Keratinocyte (primary cell): ENCODE measurements at regions not wholly inside any gene's neighbourhood (a gene's known extent, or its start where the extent isn't known, plus 50 kb on each side); places are given as distances from the start of the nearest gene placed in this dataset.

ENCODE experiments used
- DNase-seq: peaks from one replicate; pipeline ENCODE4 v3.0.0-alpha.2; 2011; ENCODE audit warnings: low read depth, missing footprints, low spot score
- FAIRE-seq: peaks from 2 replicates; lab custom pipeline; 2011; peaks lifted over from hg19 to GRCh38; lab: Jason Lieb, UNC
- H2AFZ ChIP-seq: 2 replicates; pipeline ENCODE4 v1.6.0; 2012; ENCODE audit warnings: low read length, control low read depth, inconsistent platforms; ENCODE audit not compliant: control insufficient read depth
- H3K27ac ChIP-seq: 2 replicates; pipeline ENCODE4 v1.5.1; 2011; ENCODE audit warnings: low read length; ENCODE audit not compliant: control insufficient read depth, insufficient read depth
- H3K27me3 ChIP-seq: 3 replicates; pipeline ENCODE4 v1.6.0; 2011; ENCODE audit warnings: low read length; ENCODE audit not compliant: control insufficient read depth, insufficient read depth; ENCODE audit errors: extremely low read depth
- H3K36me3 ChIP-seq, 2 experiments: 2 replicates in 1 of 2; 3 replicates in 1 of 2; pipeline ENCODE4 v1.5.1; 2011; ENCODE audit warnings: low read length in 2 of 2, mild to moderate bottlenecking in 1 of 2; ENCODE audit not compliant: control insufficient read depth in 2 of 2, insufficient read depth in 2 of 2; ENCODE audit errors: extremely low read depth in 1 of 2
- H3K4me1 ChIP-seq: 3 replicates; pipeline ENCODE4 v1.5.1; 2011; ENCODE audit warnings: low read length; ENCODE audit not compliant: control insufficient read depth, insufficient read depth; ENCODE audit errors: extremely low read depth
- H3K4me2 ChIP-seq: 3 replicates; pipeline ENCODE4 v1.6.0; 2011; ENCODE audit warnings: low read depth, low read length; ENCODE audit not compliant: control insufficient read depth, insufficient read depth; ENCODE audit errors: extremely low read depth
- H3K4me3 ChIP-seq, 3 experiments: fragments of 200-600 bp in 1 of 3; sonication (generic) in 1 of 3; 2 replicates in 2 of 3; 3 replicates in 1 of 3; pipeline ENCODE4 v1.5.1; 2011 to 2016; ENCODE audit warnings: low read length in 3 of 3, mild to moderate bottlenecking in 3 of 3, control low read depth in 2 of 3, inconsistent platforms in 1 of 3, low read depth in 1 of 3, mixed read lengths in 1 of 3, mixed run types in 1 of 3, moderate library complexity in 1 of 3; ENCODE audit not compliant: control insufficient read depth in 2 of 3, insufficient read depth in 2 of 3; ENCODE audit errors: extremely low read depth in 1 of 3
- H3K79me2 ChIP-seq: 2 replicates; pipeline ENCODE4 v1.6.0; 2012; ENCODE audit warnings: low read length; ENCODE audit not compliant: control insufficient read depth, insufficient read depth
- H3K9ac ChIP-seq: 3 replicates; pipeline ENCODE4 v1.6.0; 2011; ENCODE audit warnings: low read length; ENCODE audit not compliant: control insufficient read depth, insufficient read depth; ENCODE audit errors: extremely low read depth
- H3K9me1 ChIP-seq: 3 replicates; pipeline ENCODE4 v1.6.0; 2011; ENCODE audit warnings: low read length; ENCODE audit not compliant: control insufficient read depth, insufficient read depth; ENCODE audit errors: extremely low read depth
- H3K9me3 ChIP-seq: 2 replicates; pipeline ENCODE4 v1.5.1; 2012; ENCODE audit warnings: low read depth, low read length; ENCODE audit not compliant: control insufficient read depth
- H4K20me1 ChIP-seq: 3 replicates; pipeline ENCODE4 v1.6.0; 2011; ENCODE audit warnings: low read length; ENCODE audit not compliant: control insufficient read depth, insufficient read depth; ENCODE audit errors: extremely low read depth
- EZH2 ChIP-seq: IDR thresholded peaks from one replicate; pipeline ENCODE4 v1.6.1; 2012; ENCODE audit warnings: inconsistent platforms, mild to moderate bottlenecking, low read length, moderate library complexity
- dilution Hi-C: fragments of 300-500 bp; cut with MboI; formaldehyde crosslinking; loops from one replicate; pipeline ENCODE4 v1.7.0; 2020; ENCODE audit warnings: low sequenced_read_pairs; ENCODE audit not compliant: extremely low pct_ligation_motif_present
- TF ChIP-seq, protein P1 (sequence below), 3 experiments: IDR thresholded peaks in 1 of 3; conservative IDR thresholded peaks in 1 of 3; optimal IDR thresholded peaks in 1 of 3; 2 replicates in 2 of 3; 3 replicates in 1 of 3; pipeline versions ENCODE3 to v1.5.1; 2011; ENCODE audit warnings: low read length in 3 of 3, mild to moderate bottlenecking in 3 of 3, moderate library complexity in 2 of 3, control low read depth in 1 of 3, inconsistent platforms in 1 of 3; ENCODE audit not compliant: insufficient read depth in 2 of 3; ENCODE audit errors: extremely low read depth in 1 of 3

- dilution Hi-C loops, result no loop called here
- no peaks in the 10 kb centered on the region for H4K20me1 ChIP-seq
- no peak for FAIRE-seq
Observed at GRCh38 chr20:59404749-59405148, 104.3 kb downstream of the EDN3 start.

GRCh38 chr20:59405226-59406200 lies 105.1 kb downstream of the EDN3 start:
- Histone ChIP-seq H4K20me1 (no peaks in the 10 kb centered on the region), H3K4me1 (no peaks in the 10 kb centered on the region), H3K9ac (no peak overlapping the region), H2AFZ (no peak overlapping the region), H3K27me3 (peaks cover 36% of the 10 kb centered on the region), H3K27ac (no peak overlapping the region), H3K9me1 (no peaks in the 10 kb centered on the region), H3K4me3 (no peak overlapping the region), H3K36me3 (no peaks in the 10 kb centered on the region), H3K4me2 (no peak overlapping the region), H3K79me2 (no peaks in the 10 kb centered on the region), H3K9me3 (no peaks in the 10 kb centered on the region)
- no peak for DNase-seq
- dilution Hi-C loops, result no loop called here
- TF ChIP-seq, protein P1, sequence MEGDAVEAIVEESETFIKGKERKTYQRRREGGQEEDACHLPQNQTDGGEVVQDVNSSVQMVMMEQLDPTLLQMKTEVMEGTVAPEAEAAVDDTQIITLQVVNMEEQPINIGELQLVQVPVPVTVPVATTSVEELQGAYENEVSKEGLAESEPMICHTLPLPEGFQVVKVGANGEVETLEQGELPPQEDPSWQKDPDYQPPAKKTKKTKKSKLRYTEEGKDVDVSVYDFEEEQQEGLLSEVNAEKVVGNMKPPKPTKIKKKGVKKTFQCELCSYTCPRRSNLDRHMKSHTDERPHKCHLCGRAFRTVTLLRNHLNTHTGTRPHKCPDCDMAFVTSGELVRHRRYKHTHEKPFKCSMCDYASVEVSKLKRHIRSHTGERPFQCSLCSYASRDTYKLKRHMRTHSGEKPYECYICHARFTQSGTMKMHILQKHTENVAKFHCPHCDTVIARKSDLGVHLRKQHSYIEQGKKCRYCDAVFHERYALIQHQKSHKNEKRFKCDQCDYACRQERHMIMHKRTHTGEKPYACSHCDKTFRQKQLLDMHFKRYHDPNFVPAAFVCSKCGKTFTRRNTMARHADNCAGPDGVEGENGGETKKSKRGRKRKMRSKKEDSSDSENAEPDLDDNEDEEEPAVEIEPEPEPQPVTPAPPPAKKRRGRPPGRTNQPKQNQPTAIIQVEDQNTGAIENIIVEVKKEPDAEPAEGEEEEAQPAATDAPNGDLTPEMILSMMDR (optimal IDR thresholded peaks at IDR 0.05 in 1 of 3, IDR thresholded peaks at IDR 0.05 in 1 of 3, conservative IDR thresholded peaks at IDR 0.05 in 1 of 3; ENCODE audit: extremely low read depth in 1 of 3, insufficient read depth in 2 of 3, low read length in 3 of 3), result no peak
- TF ChIP-seq EZH2, result no peak
- FAIRE-seq, result no peak

More at GRCh38 chr20:59404749-59405148, 104.3 kb downstream of the EDN3 start:
- no peak overlapping the region for H3K4me2 ChIP-seq
- no peaks in the 10 kb centered on the region for H3K9me3 ChIP-seq
- H3K27ac ChIP-seq, result no peak overlapping the region
- peaks cover 36% of the 10 kb centered on the region for H3K27me3 ChIP-seq
- no peak overlapping the region for H3K4me3 ChIP-seq
- H2AFZ ChIP-seq, result no peak overlapping the region
- no peaks in the 10 kb centered on the region for H3K9me1 ChIP-seq
- H3K4me1 ChIP-seq, result no peaks in the 10 kb centered on the region
- no peak overlapping the region for H3K9ac ChIP-seq
- TF ChIP-seq EZH2, result no peak
- TF ChIP-seq, protein P1 (optimal IDR thresholded peaks at IDR 0.05 in 1 of 3, IDR thresholded peaks at IDR 0.05 in 1 of 3, conservative IDR thresholded peaks at IDR 0.05 in 1 of 3; ENCODE audit: extremely low read depth in 1 of 3, insufficient read depth in 2 of 3, low read length in 3 of 3), result no peak
- no peaks in the 10 kb centered on the region for H3K79me2 ChIP-seq
- no peak for DNase-seq
- no peaks in the 10 kb centered on the region for H3K36me3 ChIP-seq
